ENCODE measurements at regions not wholly inside any gene's neighbourhood (a gene's known extent, or its start where the extent isn't known, plus 50 kb on each side); places are given as distances from the start of the nearest gene placed in this dataset.

DNA sequence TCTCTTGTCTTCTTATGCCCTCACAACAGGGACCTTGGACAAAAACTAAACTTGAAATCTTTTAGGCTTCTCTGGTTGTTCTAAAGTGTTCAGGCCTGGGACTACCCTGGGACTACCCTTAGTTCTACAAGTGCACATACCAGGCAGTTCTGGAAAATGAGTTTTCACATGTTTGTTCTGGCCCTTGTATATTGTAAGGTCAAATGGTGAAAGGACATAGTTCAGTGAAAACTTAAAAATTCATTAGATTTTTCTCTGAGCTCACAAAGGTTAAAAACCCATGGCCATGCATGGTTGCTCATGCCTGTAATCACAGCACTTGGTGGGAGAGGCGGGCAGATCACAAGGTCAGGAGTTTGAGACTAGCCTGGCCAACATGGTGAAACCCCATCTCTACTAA is 875.5 kb upstream of the FAM98A start:
- no peak for TF ChIP-seq CTCF (IDR thresholded peaks at IDR 0.05; ENCODE audit: insufficient read depth, low read length)
- no peak for TF ChIP-seq POLR2AphosphoS5 (IDR thresholded peaks at IDR 0.05; ENCODE audit: low read depth)

Data from HL-60 (cell line).